PC-3 (cell line): ENCODE measurements at regions not wholly inside any gene's neighbourhood (a gene's known extent, or its start where the extent isn't known, plus 50 kb on each side); places are given as distances from the start of the nearest gene placed in this dataset.

Experiments
- ATAC-seq: fragments of 200-7000 bp; cut with Tn5 transposase; 2 replicates; pipeline ENCODE4 v1.9.1; 2020; ENCODE audit warnings: mild to moderate bottlenecking, moderate library complexity
- BruUV-seq: library from RNA; stranded (reverse); fragments of 400-500 nt; replicated peaks from 2 replicates; lab custom pipeline; 2021; lab: Mats Ljungman, UMichigan
- CTCF ChIA-PET: fragments of 300-600 bp; sonication (Branson Sonifier 250); formaldehyde crosslinking; loops from one replicate; lab custom pipeline; 2022; ENCODE audit warnings: antibody characterized with exemption; lab: Charles Lee
- POLR2A ChIA-PET: fragments of 300-600 bp; sonication (Branson Sonifier 250); formaldehyde crosslinking; loops from one replicate; lab custom pipeline; 2022; ENCODE audit warnings: antibody characterized with exemption; ENCODE audit not compliant: unreplicated experiment; lab: Charles Lee
- DNase-seq: peaks from one replicate; pipeline ENCODE4 v3.0.0-alpha.2; 2015
- H2AFZ ChIP-seq: fragments of 300-600 bp; sonication (generic); 2 replicates; pipeline ENCODE4 v1.6.0; 2016; ENCODE audit warnings: antibody characterized with exemption, low read length
- H3F3A ChIP-seq: fragments of 300-600 bp; sonication (generic); one replicate; pipeline ENCODE4 v1.6.0; 2017; ENCODE audit warnings: antibody characterized with exemption, low read length, control low read depth, mild to moderate bottlenecking; ENCODE audit not compliant: unreplicated experiment
- H3K27ac ChIP-seq: fragments of 300-600 bp; sonication (generic); 2 replicates; pipeline ENCODE4 v1.5.1; 2016; ENCODE audit warnings: mild to moderate bottlenecking, low read length
- H3K27me3 ChIP-seq: fragments of 300-600 bp; sonication (generic); 2 replicates; pipeline ENCODE4 v1.6.1; 2016; ENCODE audit warnings: low read length, mixed read lengths
- H3K36me3 ChIP-seq: fragments of 300-600 bp; sonication (generic); 2 replicates; pipeline ENCODE4 v1.6.1; 2016; ENCODE audit warnings: low read depth, mixed run types, low read length, mixed read lengths
- H3K4me1 ChIP-seq: fragments of 300-600 bp; sonication (generic); 2 replicates; pipeline ENCODE4 v1.5.1; 2016; ENCODE audit warnings: low read length; ENCODE audit not compliant: insufficient read depth
- H3K4me2 ChIP-seq: fragments of 300-600 bp; sonication (generic); 2 replicates; pipeline ENCODE4 v1.6.0; 2016; ENCODE audit warnings: low read length
- H3K4me3 ChIP-seq: fragments of 300-600 bp; sonication (generic); 2 replicates; pipeline ENCODE4 v1.5.1; 2016; ENCODE audit warnings: mild to moderate bottlenecking, low read length, mixed read lengths
- H3K79me2 ChIP-seq: fragments of 300-600 bp; sonication (generic); 2 replicates; pipeline ENCODE4 v1.6.1; 2017; ENCODE audit warnings: low read length, mixed read lengths
- H3K9ac ChIP-seq: fragments of 300-600 bp; sonication (generic); 2 replicates; pipeline ENCODE4 v1.6.0; 2016; ENCODE audit warnings: mild to moderate bottlenecking, low read length
- H3K9me2 ChIP-seq: fragments of 300-600 bp; sonication (generic); replicated peaks from 2 replicates; pipeline ENCODE4 v1.6.1; 2016; ENCODE audit warnings: mixed run types, low read length, mixed read lengths
- H3K9me3 ChIP-seq: fragments of 300-600 bp; sonication (generic); 2 replicates; pipeline ENCODE4 v1.6.1; 2016; ENCODE audit warnings: low read length, mixed read lengths
- H4K20me1 ChIP-seq: fragments of 300-600 bp; sonication (generic); 2 replicates; pipeline ENCODE4 v1.6.1; 2016; ENCODE audit warnings: low read length, mixed read lengths
- EZH2 ChIP-seq: fragments of 300-600 bp; sonication (generic); IDR thresholded peaks from one replicate; pipeline ENCODE4 v1.6.1; 2017; ENCODE audit warnings: antibody characterized with exemption, mild to moderate bottlenecking, low read length; ENCODE audit not compliant: unreplicated experiment
- EZH2phosphoT487 ChIP-seq: fragments of 300-600 bp; sonication (generic); IDR thresholded peaks from 2 replicates; pipeline ENCODE4 v1.6.1; 2018; ENCODE audit warnings: mild to moderate bottlenecking, antibody characterized with exemption, low read length, borderline replicate concordance
- intact Hi-C: fragments of 100-400 bp; cut with micrococcal nuclease; formaldehyde crosslinking; loops from 2 replicates; pipeline ENCODE4 v1.9.0; 2023
- TF ChIP-seq, protein P1 (sequence below): fragments of 300-600 bp; sonication (generic); conservative IDR thresholded peaks from 2 replicates; pipeline ENCODE4 v1.5.1; 2017; ENCODE audit warnings: antibody characterized with exemption, low read depth, mild to moderate bottlenecking, low read length

DNA sequence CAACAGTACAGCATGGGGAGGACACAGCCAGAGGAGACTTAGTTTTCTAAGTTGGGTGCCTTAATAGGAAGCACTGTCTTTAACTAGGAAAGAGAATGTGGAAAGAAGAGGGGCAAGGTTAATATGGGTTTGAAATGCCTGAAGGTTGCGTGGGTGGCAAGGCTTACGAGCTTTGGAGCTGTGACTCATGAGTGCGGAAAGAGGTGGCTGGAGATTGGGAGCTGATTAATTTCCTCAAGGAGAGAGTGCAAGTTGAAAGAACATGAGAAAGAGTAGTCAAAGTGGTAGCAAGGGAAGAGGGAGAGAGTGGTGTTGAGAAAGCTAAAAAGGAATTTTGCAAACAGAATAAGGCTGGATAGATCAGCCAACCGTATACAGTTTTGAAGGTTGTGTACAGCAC is 157.5 kb upstream of the ADRA1D start:
- ATAC-seq = peak; percentile 65
- TF ChIP-seq EZH2phosphoT487 = no peak
- TF ChIP-seq EZH2 = no peak
- TF ChIP-seq, protein P1, sequence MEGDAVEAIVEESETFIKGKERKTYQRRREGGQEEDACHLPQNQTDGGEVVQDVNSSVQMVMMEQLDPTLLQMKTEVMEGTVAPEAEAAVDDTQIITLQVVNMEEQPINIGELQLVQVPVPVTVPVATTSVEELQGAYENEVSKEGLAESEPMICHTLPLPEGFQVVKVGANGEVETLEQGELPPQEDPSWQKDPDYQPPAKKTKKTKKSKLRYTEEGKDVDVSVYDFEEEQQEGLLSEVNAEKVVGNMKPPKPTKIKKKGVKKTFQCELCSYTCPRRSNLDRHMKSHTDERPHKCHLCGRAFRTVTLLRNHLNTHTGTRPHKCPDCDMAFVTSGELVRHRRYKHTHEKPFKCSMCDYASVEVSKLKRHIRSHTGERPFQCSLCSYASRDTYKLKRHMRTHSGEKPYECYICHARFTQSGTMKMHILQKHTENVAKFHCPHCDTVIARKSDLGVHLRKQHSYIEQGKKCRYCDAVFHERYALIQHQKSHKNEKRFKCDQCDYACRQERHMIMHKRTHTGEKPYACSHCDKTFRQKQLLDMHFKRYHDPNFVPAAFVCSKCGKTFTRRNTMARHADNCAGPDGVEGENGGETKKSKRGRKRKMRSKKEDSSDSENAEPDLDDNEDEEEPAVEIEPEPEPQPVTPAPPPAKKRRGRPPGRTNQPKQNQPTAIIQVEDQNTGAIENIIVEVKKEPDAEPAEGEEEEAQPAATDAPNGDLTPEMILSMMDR = no peak
- Histone ChIP-seq H3K9me3 (no peaks in the 10 kb centered on the region), H3K9me2 (no peaks in the 10 kb centered on the region), H3K79me2 (no peaks in the 10 kb centered on the region), H3K4me3 (no peak overlapping the region), H3K27ac (no peak overlapping the region), H3K4me1 (peaks cover 11% of the 10 kb centered on the region), H3K4me2 (no peak overlapping the region), H3K9ac (no peak overlapping the region), H4K20me1 (no peaks in the 10 kb centered on the region), H3K27me3 (no peaks in the 10 kb centered on the region), H3K36me3 (no peaks in the 10 kb centered on the region), H2AFZ (no peak overlapping the region), H3F3A (no peaks in the 10 kb centered on the region)
- intact Hi-C loops = no loop called here
- ChIA-PET CTCF (no interaction called here), POLR2A (no interaction called here)
- peak; percentile 69 for DNase-seq
- BruUV-seq = no TSS peak

DNA sequence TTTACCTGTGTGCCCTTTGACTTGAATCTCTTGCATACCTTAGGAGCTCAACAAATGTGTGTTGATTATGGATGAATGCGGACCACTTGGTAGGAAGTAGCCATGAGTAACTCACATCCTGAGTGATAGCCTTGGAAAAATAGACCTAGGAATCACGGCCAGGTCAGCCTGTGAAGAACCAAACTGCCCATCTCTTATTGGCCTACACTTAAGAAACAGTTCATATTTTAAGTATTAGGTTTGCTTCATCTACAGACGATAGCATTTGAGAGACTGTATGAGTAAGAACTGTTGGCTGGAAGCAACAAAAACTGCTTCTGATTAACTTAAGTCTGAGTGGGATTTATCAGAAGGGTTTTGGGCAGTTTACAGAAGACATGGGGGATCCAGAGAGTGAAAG is 152.5 kb upstream of the ADRA1D start:
- ChIA-PET CTCF (no interaction called here), POLR2A (no interaction called here)
- no peaks in the 10 kb centered on the region for H4K20me1 ChIP-seq
- H3K36me3 ChIP-seq = no peaks in the 10 kb centered on the region
- DNase-seq (no peak), ATAC-seq (no peak)
- no TSS peak for BruUV-seq
- H3K4me1 ChIP-seq = peaks cover 6% of the 10 kb centered on the region; the same call in 1 of the 2 replicates
- no peak overlapping the region for H3K27ac ChIP-seq
- intact Hi-C loops = no loop called here
- H3K4me2 ChIP-seq = no peak overlapping the region
- H3F3A ChIP-seq = no peaks in the 10 kb centered on the region
- H3K9me3 ChIP-seq = 0 out of 2 replicates have a peak, but pooled peaks cover 4% of the 10 kb centered on the region
- H2AFZ ChIP-seq = no peak overlapping the region
- H3K9me2 ChIP-seq = no peaks in the 10 kb centered on the region
- H3K9ac ChIP-seq = no peak overlapping the region
- H3K27me3 ChIP-seq = no peaks in the 10 kb centered on the region
- H3K4me3 ChIP-seq = no peak overlapping the region
- no peak for TF ChIP-seq EZH2
- TF ChIP-seq EZH2phosphoT487 = no peak
- TF ChIP-seq, protein P1 = no peak
- H3K79me2 ChIP-seq = no peaks in the 10 kb centered on the region

DNA sequence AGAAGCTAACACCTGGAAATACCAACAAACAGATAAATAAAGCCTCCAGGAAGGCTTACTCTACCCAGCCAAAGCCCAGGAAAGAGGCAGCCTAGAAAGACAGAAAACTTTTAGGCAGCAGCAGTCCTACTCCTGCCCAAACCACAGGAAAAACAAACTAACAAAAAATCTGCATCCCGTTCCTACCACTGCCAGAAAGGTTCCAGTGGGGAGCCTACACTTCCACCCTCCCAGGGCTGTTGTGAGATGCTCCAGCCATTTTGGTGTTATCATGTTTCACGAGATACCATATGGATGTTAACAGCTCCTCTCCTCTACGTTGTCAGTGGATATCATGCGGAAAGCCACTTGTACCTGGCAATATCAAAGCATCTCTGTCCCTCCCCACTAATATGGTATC is 135.9 kb upstream of the ADRA1D start:
- Histone ChIP-seq H3K9ac (no peak overlapping the region), H4K20me1 (no peaks in the 10 kb centered on the region), H2AFZ (no peak overlapping the region), H3K9me3 (no peaks in the 10 kb centered on the region), H3K27me3 (no peaks in the 10 kb centered on the region), H3K9me2 (no peaks in the 10 kb centered on the region), H3K4me2 (no peak overlapping the region), H3K27ac (no peak overlapping the region), H3K4me3 (no peak overlapping the region), H3F3A (no peaks in the 10 kb centered on the region), H3K4me1 (peaks cover 5% of the 10 kb centered on the region; the same call in 1 of the 2 replicates), H3K79me2 (no peaks in the 10 kb centered on the region), H3K36me3 (no peaks in the 10 kb centered on the region)
- ChIA-PET CTCF (interaction anchor here (0.6 kb wide), 1 partner anchor 95 kb away, joined by 5 read pairs; no protein-coding TSS in a partner anchor), POLR2A (no interaction called here)
- TF ChIP-seq EZH2 = no peak
- TF ChIP-seq, protein P1 = no peak
- TF ChIP-seq EZH2phosphoT487 = no peak
- no peak for ATAC-seq
- intact Hi-C loops = loop anchor here (5.0 kb wide), 1 partner anchor 67 kb away; no protein-coding TSS in a partner anchor
- DNase-seq = no peak
- BruUV-seq = no TSS peak
